ENCODE measurements at regions not wholly inside any gene's neighbourhood (a gene's known extent, or its start where the extent isn't known, plus 50 kb on each side); places are given as distances from the start of the nearest gene placed in this dataset.

DNA sequence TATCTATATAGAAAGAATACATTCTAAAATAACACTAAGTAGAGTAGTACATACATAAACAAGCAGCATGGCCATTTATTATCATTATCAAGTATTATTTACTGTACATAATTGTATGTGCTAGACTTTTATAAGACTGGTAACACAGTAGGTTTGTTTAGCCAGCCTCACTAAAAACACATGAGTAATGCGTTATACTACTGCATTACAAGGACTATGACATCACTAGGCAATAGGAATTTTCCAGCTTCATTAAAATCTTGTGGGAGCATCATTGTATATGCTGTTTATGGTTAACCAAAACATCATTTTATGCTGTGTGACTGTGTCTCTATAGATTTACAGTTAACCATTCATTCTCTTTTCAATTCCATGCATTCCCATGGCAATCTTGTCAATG, 131.7 kb upstream of the HDGFL1 start:
- TF ChIP-seq, protein P1, sequence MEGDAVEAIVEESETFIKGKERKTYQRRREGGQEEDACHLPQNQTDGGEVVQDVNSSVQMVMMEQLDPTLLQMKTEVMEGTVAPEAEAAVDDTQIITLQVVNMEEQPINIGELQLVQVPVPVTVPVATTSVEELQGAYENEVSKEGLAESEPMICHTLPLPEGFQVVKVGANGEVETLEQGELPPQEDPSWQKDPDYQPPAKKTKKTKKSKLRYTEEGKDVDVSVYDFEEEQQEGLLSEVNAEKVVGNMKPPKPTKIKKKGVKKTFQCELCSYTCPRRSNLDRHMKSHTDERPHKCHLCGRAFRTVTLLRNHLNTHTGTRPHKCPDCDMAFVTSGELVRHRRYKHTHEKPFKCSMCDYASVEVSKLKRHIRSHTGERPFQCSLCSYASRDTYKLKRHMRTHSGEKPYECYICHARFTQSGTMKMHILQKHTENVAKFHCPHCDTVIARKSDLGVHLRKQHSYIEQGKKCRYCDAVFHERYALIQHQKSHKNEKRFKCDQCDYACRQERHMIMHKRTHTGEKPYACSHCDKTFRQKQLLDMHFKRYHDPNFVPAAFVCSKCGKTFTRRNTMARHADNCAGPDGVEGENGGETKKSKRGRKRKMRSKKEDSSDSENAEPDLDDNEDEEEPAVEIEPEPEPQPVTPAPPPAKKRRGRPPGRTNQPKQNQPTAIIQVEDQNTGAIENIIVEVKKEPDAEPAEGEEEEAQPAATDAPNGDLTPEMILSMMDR (IDR thresholded peaks at IDR 0.05) = no peak
- TF ChIP-seq POLR2A (IDR thresholded peaks at IDR 0.05) = no peak
- TF ChIP-seq EP300 (IDR thresholded peaks at IDR 0.05) = no peak
